ENCODE measurements at regions not wholly inside any gene's neighbourhood (a gene's known extent, or its start where the extent isn't known, plus 50 kb on each side); places are given as distances from the start of the nearest gene placed in this dataset.

DNA sequence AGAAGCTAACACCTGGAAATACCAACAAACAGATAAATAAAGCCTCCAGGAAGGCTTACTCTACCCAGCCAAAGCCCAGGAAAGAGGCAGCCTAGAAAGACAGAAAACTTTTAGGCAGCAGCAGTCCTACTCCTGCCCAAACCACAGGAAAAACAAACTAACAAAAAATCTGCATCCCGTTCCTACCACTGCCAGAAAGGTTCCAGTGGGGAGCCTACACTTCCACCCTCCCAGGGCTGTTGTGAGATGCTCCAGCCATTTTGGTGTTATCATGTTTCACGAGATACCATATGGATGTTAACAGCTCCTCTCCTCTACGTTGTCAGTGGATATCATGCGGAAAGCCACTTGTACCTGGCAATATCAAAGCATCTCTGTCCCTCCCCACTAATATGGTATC lies 135.9 kb upstream of the ADRA1D start:
- TF ChIP-seq, protein P1, sequence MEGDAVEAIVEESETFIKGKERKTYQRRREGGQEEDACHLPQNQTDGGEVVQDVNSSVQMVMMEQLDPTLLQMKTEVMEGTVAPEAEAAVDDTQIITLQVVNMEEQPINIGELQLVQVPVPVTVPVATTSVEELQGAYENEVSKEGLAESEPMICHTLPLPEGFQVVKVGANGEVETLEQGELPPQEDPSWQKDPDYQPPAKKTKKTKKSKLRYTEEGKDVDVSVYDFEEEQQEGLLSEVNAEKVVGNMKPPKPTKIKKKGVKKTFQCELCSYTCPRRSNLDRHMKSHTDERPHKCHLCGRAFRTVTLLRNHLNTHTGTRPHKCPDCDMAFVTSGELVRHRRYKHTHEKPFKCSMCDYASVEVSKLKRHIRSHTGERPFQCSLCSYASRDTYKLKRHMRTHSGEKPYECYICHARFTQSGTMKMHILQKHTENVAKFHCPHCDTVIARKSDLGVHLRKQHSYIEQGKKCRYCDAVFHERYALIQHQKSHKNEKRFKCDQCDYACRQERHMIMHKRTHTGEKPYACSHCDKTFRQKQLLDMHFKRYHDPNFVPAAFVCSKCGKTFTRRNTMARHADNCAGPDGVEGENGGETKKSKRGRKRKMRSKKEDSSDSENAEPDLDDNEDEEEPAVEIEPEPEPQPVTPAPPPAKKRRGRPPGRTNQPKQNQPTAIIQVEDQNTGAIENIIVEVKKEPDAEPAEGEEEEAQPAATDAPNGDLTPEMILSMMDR (IDR thresholded peaks at IDR 0.05; ENCODE audit: control extremely low read depth in 1 of 3, insufficient read depth in 1 of 3, low read depth in 1 of 3, low read length in 3 of 3) = no peak
- TF ChIP-seq POLR2A (IDR thresholded peaks at IDR 0.05; ENCODE audit: control extremely low read depth in 1 of 2, low read depth in 2 of 2, low read length in 2 of 2) (no peak), TCF12 (IDR thresholded peaks at IDR 0.05; ENCODE audit: low read depth, low read length) (no peak), SIN3A (conservative IDR thresholded peaks at IDR 0.05 in 1 of 2, IDR thresholded peaks at IDR 0.05 in 1 of 2; ENCODE audit: low read depth in 1 of 2, low read length in 2 of 2) (no peak), CHD2 (IDR thresholded peaks at IDR 0.05; ENCODE audit: low read length) (no peak), EP300 (IDR thresholded peaks at IDR 0.05; ENCODE audit: borderline replicate concordance in 1 of 2, low read depth in 2 of 2, low read length in 2 of 2) (no peak), POLR2AphosphoS5 (IDR thresholded peaks at IDR 0.05; ENCODE audit: low read depth, low read length) (no peak), ZNF274 (IDR thresholded peaks at IDR 0.05; ENCODE audit: borderline replicate concordance, extremely low read depth, low read length) (no peak)
- TF ChIP-seq, protein P2, sequence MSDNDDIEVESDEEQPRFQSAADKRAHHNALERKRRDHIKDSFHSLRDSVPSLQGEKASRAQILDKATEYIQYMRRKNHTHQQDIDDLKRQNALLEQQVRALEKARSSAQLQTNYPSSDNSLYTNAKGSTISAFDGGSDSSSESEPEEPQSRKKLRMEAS (IDR thresholded peaks at IDR 0.05) = no peak
- TF ChIP-seq, protein P3, sequence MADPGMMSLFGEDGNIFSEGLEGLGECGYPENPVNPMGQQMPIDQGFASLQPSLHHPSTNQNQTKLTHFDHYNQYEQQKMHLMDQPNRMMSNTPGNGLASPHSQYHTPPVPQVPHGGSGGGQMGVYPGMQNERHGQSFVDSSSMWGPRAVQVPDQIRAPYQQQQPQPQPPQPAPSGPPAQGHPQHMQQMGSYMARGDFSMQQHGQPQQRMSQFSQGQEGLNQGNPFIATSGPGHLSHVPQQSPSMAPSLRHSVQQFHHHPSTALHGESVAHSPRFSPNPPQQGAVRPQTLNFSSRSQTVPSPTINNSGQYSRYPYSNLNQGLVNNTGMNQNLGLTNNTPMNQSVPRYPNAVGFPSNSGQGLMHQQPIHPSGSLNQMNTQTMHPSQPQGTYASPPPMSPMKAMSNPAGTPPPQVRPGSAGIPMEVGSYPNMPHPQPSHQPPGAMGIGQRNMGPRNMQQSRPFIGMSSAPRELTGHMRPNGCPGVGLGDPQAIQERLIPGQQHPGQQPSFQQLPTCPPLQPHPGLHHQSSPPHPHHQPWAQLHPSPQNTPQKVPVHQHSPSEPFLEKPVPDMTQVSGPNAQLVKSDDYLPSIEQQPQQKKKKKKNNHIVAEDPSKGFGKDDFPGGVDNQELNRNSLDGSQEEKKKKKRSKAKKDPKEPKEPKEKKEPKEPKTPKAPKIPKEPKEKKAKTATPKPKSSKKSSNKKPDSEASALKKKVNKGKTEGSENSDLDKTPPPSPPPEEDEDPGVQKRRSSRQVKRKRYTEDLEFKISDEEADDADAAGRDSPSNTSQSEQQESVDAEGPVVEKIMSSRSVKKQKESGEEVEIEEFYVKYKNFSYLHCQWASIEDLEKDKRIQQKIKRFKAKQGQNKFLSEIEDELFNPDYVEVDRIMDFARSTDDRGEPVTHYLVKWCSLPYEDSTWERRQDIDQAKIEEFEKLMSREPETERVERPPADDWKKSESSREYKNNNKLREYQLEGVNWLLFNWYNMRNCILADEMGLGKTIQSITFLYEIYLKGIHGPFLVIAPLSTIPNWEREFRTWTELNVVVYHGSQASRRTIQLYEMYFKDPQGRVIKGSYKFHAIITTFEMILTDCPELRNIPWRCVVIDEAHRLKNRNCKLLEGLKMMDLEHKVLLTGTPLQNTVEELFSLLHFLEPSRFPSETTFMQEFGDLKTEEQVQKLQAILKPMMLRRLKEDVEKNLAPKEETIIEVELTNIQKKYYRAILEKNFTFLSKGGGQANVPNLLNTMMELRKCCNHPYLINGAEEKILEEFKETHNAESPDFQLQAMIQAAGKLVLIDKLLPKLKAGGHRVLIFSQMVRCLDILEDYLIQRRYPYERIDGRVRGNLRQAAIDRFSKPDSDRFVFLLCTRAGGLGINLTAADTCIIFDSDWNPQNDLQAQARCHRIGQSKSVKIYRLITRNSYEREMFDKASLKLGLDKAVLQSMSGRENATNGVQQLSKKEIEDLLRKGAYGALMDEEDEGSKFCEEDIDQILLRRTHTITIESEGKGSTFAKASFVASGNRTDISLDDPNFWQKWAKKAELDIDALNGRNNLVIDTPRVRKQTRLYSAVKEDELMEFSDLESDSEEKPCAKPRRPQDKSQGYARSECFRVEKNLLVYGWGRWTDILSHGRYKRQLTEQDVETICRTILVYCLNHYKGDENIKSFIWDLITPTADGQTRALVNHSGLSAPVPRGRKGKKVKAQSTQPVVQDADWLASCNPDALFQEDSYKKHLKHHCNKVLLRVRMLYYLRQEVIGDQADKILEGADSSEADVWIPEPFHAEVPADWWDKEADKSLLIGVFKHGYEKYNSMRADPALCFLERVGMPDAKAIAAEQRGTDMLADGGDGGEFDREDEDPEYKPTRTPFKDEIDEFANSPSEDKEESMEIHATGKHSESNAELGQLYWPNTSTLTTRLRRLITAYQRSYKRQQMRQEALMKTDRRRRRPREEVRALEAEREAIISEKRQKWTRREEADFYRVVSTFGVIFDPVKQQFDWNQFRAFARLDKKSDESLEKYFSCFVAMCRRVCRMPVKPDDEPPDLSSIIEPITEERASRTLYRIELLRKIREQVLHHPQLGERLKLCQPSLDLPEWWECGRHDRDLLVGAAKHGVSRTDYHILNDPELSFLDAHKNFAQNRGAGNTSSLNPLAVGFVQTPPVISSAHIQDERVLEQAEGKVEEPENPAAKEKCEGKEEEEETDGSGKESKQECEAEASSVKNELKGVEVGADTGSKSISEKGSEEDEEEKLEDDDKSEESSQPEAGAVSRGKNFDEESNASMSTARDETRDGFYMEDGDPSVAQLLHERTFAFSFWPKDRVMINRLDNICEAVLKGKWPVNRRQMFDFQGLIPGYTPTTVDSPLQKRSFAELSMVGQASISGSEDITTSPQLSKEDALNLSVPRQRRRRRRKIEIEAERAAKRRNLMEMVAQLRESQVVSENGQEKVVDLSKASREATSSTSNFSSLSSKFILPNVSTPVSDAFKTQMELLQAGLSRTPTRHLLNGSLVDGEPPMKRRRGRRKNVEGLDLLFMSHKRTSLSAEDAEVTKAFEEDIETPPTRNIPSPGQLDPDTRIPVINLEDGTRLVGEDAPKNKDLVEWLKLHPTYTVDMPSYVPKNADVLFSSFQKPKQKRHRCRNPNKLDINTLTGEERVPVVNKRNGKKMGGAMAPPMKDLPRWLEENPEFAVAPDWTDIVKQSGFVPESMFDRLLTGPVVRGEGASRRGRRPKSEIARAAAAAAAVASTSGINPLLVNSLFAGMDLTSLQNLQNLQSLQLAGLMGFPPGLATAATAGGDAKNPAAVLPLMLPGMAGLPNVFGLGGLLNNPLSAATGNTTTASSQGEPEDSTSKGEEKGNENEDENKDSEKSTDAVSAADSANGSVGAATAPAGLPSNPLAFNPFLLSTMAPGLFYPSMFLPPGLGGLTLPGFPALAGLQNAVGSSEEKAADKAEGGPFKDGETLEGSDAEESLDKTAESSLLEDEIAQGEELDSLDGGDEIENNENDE (IDR thresholded peaks at IDR 0.05; ENCODE audit: insufficient replicate concordance, low read length) = no peak

Measured in H1 (cell line).